ENCODE measurements at regions not wholly inside any gene's neighbourhood (a gene's known extent, or its start where the extent isn't known, plus 50 kb on each side); places are given as distances from the start of the nearest gene placed in this dataset.

DNA sequence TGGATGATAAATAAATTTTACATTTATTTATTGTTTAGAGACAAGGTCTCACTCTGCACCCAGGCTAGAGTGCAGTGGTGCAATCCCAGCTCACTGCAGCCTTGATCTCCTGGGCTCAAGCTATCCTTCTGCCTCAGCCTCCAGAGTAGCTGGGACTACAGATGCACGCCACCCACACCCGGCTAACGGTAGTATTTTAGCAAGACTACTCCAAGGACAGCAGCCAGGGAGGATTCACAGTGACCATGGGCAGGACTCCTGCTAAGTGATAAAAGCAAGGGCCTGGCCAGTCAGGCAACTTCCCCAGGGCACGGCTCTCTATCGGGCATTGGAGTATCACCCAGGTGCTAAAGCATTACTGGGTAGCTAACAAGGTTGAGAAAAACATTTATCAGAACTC, 55.4 kb downstream of the ARL6IP4 start:
- H3K18ac ChIP-seq (ENCODE audit: low read length), result no peak overlapping the region
- H3K14ac ChIP-seq (ENCODE audit: low read length), result no peak overlapping the region
- no peak for DNase-seq (ENCODE audit: low spot score)
- no peaks in the 10 kb centered on the region for H3K79me1 ChIP-seq (ENCODE audit: low read depth, low read length)
- no peak overlapping the region for H3K23ac ChIP-seq (ENCODE audit: low read depth, low read length, poor library complexity)
- WGBS, 2 donors (ENCODE audit: extremely low coverage in 2 of 2, insufficient read length in 2 of 2, insufficient replicate concordance in 1 of 2), result no CpG with 5 or more reads among the region's 5 CpGs
- no peak overlapping the region for H3K9ac ChIP-seq (ENCODE audit: low read depth, low read length, poor library complexity)
- H3K27ac ChIP-seq (replicated peaks; ENCODE audit: low read length), result no peak overlapping the region
- H4K91ac ChIP-seq (ENCODE audit: low read depth, low read length, poor library complexity), result no peak overlapping the region
- no peak overlapping the region for H3K4ac ChIP-seq (ENCODE audit: low read length)
- no peak overlapping the region for H3K4me2 ChIP-seq (ENCODE audit: insufficient read depth, low read length, poor library complexity, severe bottlenecking)
- no peak overlapping the region for H2BK120ac ChIP-seq (ENCODE audit: low read depth, low read length)
- H2AFZ ChIP-seq (ENCODE audit: low read length), result no peak overlapping the region
- H2BK15ac ChIP-seq (ENCODE audit: low read length), result no peak overlapping the region
- no peak overlapping the region for H4K8ac ChIP-seq (ENCODE audit: low read depth, low read length)
- H3K9me3 ChIP-seq (replicated peaks in 1 of 2; ENCODE audit: control insufficient read depth in 2 of 2, insufficient read depth in 1 of 2, low read depth in 1 of 2, low read length in 2 of 2), result no peaks in the 10 kb centered on the region
- H3K36me3 ChIP-seq (replicated peaks in 1 of 2; ENCODE audit: control insufficient read depth in 2 of 2, insufficient read depth in 2 of 2, low read length in 2 of 2), result no peaks in the 10 kb centered on the region
- H3K4me1 ChIP-seq (ENCODE audit: control insufficient read depth in 2 of 2, insufficient read depth in 1 of 2, low read depth in 1 of 2, low read length in 2 of 2), result no peaks in the 10 kb centered on the region
- no peak overlapping the region for H3K4me3 ChIP-seq (ENCODE audit: low read length in 2 of 2)
- no peaks in the 10 kb centered on the region for H3K27me3 ChIP-seq (ENCODE audit: control insufficient read depth in 3 of 3, insufficient read depth in 3 of 3, low read depth in 1 of 3, low read length in 3 of 3)
- H2AK5ac ChIP-seq (ENCODE audit: low read depth, low read length), result no peak overlapping the region
- H2BK12ac ChIP-seq (ENCODE audit: low read length), result no peak overlapping the region
- H2BK5ac ChIP-seq (ENCODE audit: low read length), result no peak overlapping the region

DNA sequence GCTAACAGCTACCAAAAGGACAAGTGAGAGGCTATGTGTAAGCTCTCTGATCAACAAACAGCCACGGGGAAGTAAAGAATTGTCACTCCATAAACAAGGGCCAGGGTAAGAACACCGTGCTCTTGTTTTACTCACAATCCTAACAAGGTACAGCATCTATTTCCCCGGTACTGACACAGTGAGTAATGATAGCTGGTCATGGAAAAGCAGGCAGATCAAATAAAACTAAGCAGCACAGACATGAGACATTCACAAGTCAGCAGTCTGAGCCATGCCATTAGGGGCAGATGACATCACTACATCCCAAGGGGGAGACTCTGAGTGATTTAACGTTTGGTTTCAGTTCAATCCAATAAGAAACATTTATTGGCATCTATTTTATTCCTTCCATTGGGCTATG, 54.4 kb downstream of the ARL6IP4 start:
- no peaks in the 10 kb centered on the region for H3K36me3 ChIP-seq (replicated peaks in 1 of 2; ENCODE audit: control insufficient read depth in 2 of 2, insufficient read depth in 2 of 2, low read length in 2 of 2)
- no peak overlapping the region for H3K9ac ChIP-seq (ENCODE audit: low read depth, low read length, poor library complexity)
- no peak overlapping the region for H4K8ac ChIP-seq (ENCODE audit: low read depth, low read length)
- H3K14ac ChIP-seq (ENCODE audit: low read length), result no peak overlapping the region
- no peak overlapping the region for H2BK15ac ChIP-seq (ENCODE audit: low read length)
- whole genome bisulfite sequencing, 2 donors (ENCODE audit: extremely low coverage in 2 of 2, insufficient read length in 2 of 2, insufficient replicate concordance in 1 of 2), result no CpG with 5 or more reads among the region's 4 CpGs
- no peak overlapping the region for H3K23ac ChIP-seq (ENCODE audit: low read depth, low read length, poor library complexity)
- H3K4me3 ChIP-seq (ENCODE audit: low read length in 2 of 2), result no peak overlapping the region
- H4K91ac ChIP-seq (ENCODE audit: low read depth, low read length, poor library complexity), result no peak overlapping the region
- H2BK120ac ChIP-seq (ENCODE audit: low read depth, low read length), result no peak overlapping the region
- no peak overlapping the region for H3K27ac ChIP-seq (replicated peaks; ENCODE audit: low read length)
- no peak overlapping the region for H3K18ac ChIP-seq (ENCODE audit: low read length)
- H3K4me1 ChIP-seq (ENCODE audit: control insufficient read depth in 2 of 2, insufficient read depth in 1 of 2, low read depth in 1 of 2, low read length in 2 of 2), result no peaks in the 10 kb centered on the region
- H2AK5ac ChIP-seq (ENCODE audit: low read depth, low read length), result no peak overlapping the region
- H3K27me3 ChIP-seq (ENCODE audit: control insufficient read depth in 3 of 3, insufficient read depth in 3 of 3, low read depth in 1 of 3, low read length in 3 of 3), result no peaks in the 10 kb centered on the region
- H3K79me1 ChIP-seq (ENCODE audit: low read depth, low read length), result no peaks in the 10 kb centered on the region
- no peak for DNase-seq (ENCODE audit: low spot score)
- no peak overlapping the region for H2BK12ac ChIP-seq (ENCODE audit: low read length)
- H3K4ac ChIP-seq (ENCODE audit: low read length), result no peak overlapping the region
- no peaks in the 10 kb centered on the region for H3K9me3 ChIP-seq (replicated peaks in 1 of 2; ENCODE audit: control insufficient read depth in 2 of 2, insufficient read depth in 1 of 2, low read depth in 1 of 2, low read length in 2 of 2)
- no peak overlapping the region for H2BK5ac ChIP-seq (ENCODE audit: low read length)
- H3K4me2 ChIP-seq (ENCODE audit: insufficient read depth, low read length, poor library complexity, severe bottlenecking), result no peak overlapping the region
- no peak overlapping the region for H2AFZ ChIP-seq (ENCODE audit: low read length)

DNA sequence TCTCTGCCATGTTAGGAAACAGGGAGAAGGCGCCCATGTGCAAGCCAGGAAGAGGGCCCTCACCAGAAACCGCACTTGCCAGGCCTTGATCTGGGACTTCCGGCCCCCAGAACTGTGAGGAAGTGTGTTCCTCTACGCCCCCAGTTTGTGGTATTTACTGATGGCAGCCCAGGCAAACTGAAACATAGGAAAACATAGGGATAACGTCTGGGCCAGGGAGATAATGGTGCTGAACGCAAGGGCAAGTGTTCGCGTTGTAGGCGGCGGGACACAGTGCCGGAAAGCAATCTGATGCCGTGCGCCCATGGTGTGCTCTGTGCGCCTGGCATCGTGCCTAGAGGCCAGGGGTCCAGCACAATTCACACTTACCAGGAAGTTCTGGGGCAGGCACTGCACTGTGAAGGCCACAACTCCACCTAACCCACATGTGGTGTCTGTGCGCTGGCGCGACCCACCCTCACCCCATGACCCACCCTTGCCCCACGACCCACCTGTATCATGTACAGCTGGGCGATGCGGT, 53.6 kb downstream of the ARL6IP4 start:
- Histone ChIP-seq H3K4ac (ENCODE audit: low read length) (no peak overlapping the region), H2BK120ac (ENCODE audit: low read depth, low read length) (no peak overlapping the region), H2BK15ac (ENCODE audit: low read length) (no peak overlapping the region), H3K9me3 (replicated peaks in 1 of 2; ENCODE audit: control insufficient read depth in 2 of 2, insufficient read depth in 1 of 2, low read depth in 1 of 2, low read length in 2 of 2) (no peaks in the 10 kb centered on the region), H3K23ac (ENCODE audit: low read depth, low read length, poor library complexity) (no peak overlapping the region), H2AFZ (ENCODE audit: low read length) (no peak overlapping the region), H4K8ac (ENCODE audit: low read depth, low read length) (no peak overlapping the region), H3K4me2 (ENCODE audit: insufficient read depth, low read length, poor library complexity, severe bottlenecking) (no peak overlapping the region), H2AK5ac (ENCODE audit: low read depth, low read length) (no peak overlapping the region), H3K27me3 (ENCODE audit: control insufficient read depth in 3 of 3, insufficient read depth in 3 of 3, low read depth in 1 of 3, low read length in 3 of 3) (no peaks in the 10 kb centered on the region), H4K91ac (ENCODE audit: low read depth, low read length, poor library complexity) (no peak overlapping the region), H3K4me1 (ENCODE audit: control insufficient read depth in 2 of 2, insufficient read depth in 1 of 2, low read depth in 1 of 2, low read length in 2 of 2) (no peaks in the 10 kb centered on the region), H3K27ac (replicated peaks; ENCODE audit: low read length) (no peak overlapping the region), H2BK12ac (ENCODE audit: low read length) (no peak overlapping the region), H3K4me3 (ENCODE audit: low read length in 2 of 2) (peak overlapping the region in 1 of 2 donors; percentile 44), H3K18ac (ENCODE audit: low read length) (no peak overlapping the region), H2BK5ac (ENCODE audit: low read length) (no peak overlapping the region), H3K9ac (ENCODE audit: low read depth, low read length, poor library complexity) (no peak overlapping the region), H3K79me1 (ENCODE audit: low read depth, low read length) (no peaks in the 10 kb centered on the region), H3K14ac (ENCODE audit: low read length) (no peak overlapping the region), H3K36me3 (replicated peaks in 1 of 2; ENCODE audit: control insufficient read depth in 2 of 2, insufficient read depth in 2 of 2, low read length in 2 of 2) (no peaks in the 10 kb centered on the region)
- DNase-seq (ENCODE audit: low spot score), result no peak
- WGBS, 2 donors (ENCODE audit: extremely low coverage in 2 of 2, insufficient read length in 2 of 2, insufficient replicate concordance in 1 of 2), result no CpG with 5 or more reads among the region's 21 CpGs

DNA sequence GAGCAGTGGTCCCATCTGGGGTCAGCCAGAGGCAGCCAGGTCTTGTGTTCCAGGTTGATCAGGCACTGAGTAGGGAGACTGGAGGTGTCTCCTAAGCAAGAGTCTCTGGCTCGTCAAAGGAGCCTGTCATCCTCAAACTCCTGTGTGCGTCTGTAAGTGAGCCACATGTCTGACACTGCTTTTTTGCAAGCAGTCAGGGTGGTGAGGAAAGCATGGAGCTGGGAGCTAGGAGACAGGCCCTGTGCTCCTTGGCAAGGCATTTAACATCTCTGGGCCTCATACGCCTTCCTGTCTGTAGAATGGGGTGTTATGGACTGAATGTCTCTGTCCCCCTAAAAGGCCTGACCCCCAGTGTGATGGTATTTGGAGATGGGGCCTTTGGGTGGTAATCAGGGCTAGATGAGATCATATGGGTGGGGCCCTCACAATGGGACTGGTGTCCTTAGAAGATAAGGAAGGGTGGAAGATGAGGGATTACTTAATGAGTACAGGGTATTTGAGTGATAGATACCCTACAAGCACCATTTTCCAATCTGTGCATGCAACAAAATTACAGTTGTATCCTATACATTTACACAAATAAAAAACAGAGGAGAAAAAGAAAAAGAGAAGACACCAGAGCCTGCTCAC, 53.0 kb downstream of the ARL6IP4 start:
- DNase-seq (ENCODE audit: low spot score), result no peak
- H3K27ac ChIP-seq (replicated peaks; ENCODE audit: low read length), result no peak overlapping the region
- H3K18ac ChIP-seq (ENCODE audit: low read length), result no peak overlapping the region
- H2AK5ac ChIP-seq (ENCODE audit: low read depth, low read length), result no peak overlapping the region
- H3K4ac ChIP-seq (ENCODE audit: low read length), result no peak overlapping the region
- no peak overlapping the region for H3K4me3 ChIP-seq (ENCODE audit: low read length in 2 of 2)
- no peak overlapping the region for H3K9ac ChIP-seq (ENCODE audit: low read depth, low read length, poor library complexity)
- H3K9me3 ChIP-seq (replicated peaks in 1 of 2; ENCODE audit: control insufficient read depth in 2 of 2, insufficient read depth in 1 of 2, low read depth in 1 of 2, low read length in 2 of 2), result no peaks in the 10 kb centered on the region
- no peaks in the 10 kb centered on the region for H3K79me1 ChIP-seq (ENCODE audit: low read depth, low read length)
- H2BK5ac ChIP-seq (ENCODE audit: low read length), result no peak overlapping the region
- H3K27me3 ChIP-seq (ENCODE audit: control insufficient read depth in 3 of 3, insufficient read depth in 3 of 3, low read depth in 1 of 3, low read length in 3 of 3), result no peaks in the 10 kb centered on the region
- no peak overlapping the region for H3K14ac ChIP-seq (ENCODE audit: low read length)
- H3K4me2 ChIP-seq (ENCODE audit: insufficient read depth, low read length, poor library complexity, severe bottlenecking), result no peak overlapping the region
- H3K36me3 ChIP-seq (replicated peaks in 1 of 2; ENCODE audit: control insufficient read depth in 2 of 2, insufficient read depth in 2 of 2, low read length in 2 of 2), result no peaks in the 10 kb centered on the region
- H3K23ac ChIP-seq (ENCODE audit: low read depth, low read length, poor library complexity), result no peak overlapping the region
- H2BK12ac ChIP-seq (ENCODE audit: low read length), result no peak overlapping the region
- no peak overlapping the region for H4K8ac ChIP-seq (ENCODE audit: low read depth, low read length)
- WGBS, 2 donors (ENCODE audit: extremely low coverage in 2 of 2, insufficient read length in 2 of 2, insufficient replicate concordance in 1 of 2), result no CpG with 5 or more reads among the region's 3 CpGs
- no peak overlapping the region for H2BK15ac ChIP-seq (ENCODE audit: low read length)
- H3K4me1 ChIP-seq (ENCODE audit: control insufficient read depth in 2 of 2, insufficient read depth in 1 of 2, low read depth in 1 of 2, low read length in 2 of 2), result no peaks in the 10 kb centered on the region
- no peak overlapping the region for H2BK120ac ChIP-seq (ENCODE audit: low read depth, low read length)
- no peak overlapping the region for H2AFZ ChIP-seq (ENCODE audit: low read length)
- no peak overlapping the region for H4K91ac ChIP-seq (ENCODE audit: low read depth, low read length, poor library complexity)

All from neuronal stem cell (in vitro differentiated cells).